Vagina (tissue), 2 donors: ENCODE measurements at regions not wholly inside any gene's neighbourhood (a gene's known extent, or its start where the extent isn't known, plus 50 kb on each side); places are given as distances from the start of the nearest gene placed in this dataset.

Experiments used
- CTCF ChIP-seq, 3 experiments: fragments of 450-650 bp in 2 of 3; fragments of 200-600 bp in 1 of 3; sonication (generic) in 1 of 3; IDR thresholded peaks; one replicate each; pipeline ENCODE4 v1.5.1; 2017 to 2019; ENCODE audit warnings: antibody characterized with exemption in 3 of 3, mild to moderate bottlenecking in 2 of 3, moderate library complexity in 2 of 3
- POLR2A ChIP-seq, 2 donors: fragments of 450-650 bp; IDR thresholded peaks; one replicate each; pipeline ENCODE4 v1.6.1; 2017; ENCODE audit warnings: antibody characterized with exemption in 2 of 2, mild to moderate bottlenecking in 2 of 2, moderate library complexity in 2 of 2

- TF ChIP-seq CTCF (IDR thresholded peaks at IDR 0.05), result no peak
- no peak for TF ChIP-seq POLR2A (IDR thresholded peaks at IDR 0.05)
Measured at GRCh38 chr12:115857923-115858322, 419.6 kb downstream of the MED13L start.
